Ishikawa (cell line): ENCODE measurements at regions not wholly inside any gene's neighbourhood (a gene's known extent, or its start where the extent isn't known, plus 50 kb on each side); places are given as distances from the start of the nearest gene placed in this dataset.

ENCODE experiments used
- CEBPB ChIP-seq: IDR thresholded peaks from 2 replicates; pipeline ENCODE4 v1.6.1; 2012
- CREB1 ChIP-seq: IDR thresholded peaks from 2 replicates; pipeline ENCODE4 v1.6.1; 2012; ENCODE audit warnings: low read depth
- EGR1 ChIP-seq: IDR thresholded peaks from 2 replicates; pipeline ENCODE4 v1.6.1; 2012
- EP300 ChIP-seq: IDR thresholded peaks from 2 replicates; pipeline ENCODE4 v1.6.1; 2012; ENCODE audit warnings: borderline replicate concordance
- FOXM1 ChIP-seq: IDR thresholded peaks from 2 replicates; pipeline ENCODE4 v1.6.1; 2012; ENCODE audit warnings: low read depth, borderline replicate concordance
- MAX ChIP-seq: IDR thresholded peaks from 2 replicates; pipeline ENCODE4 v1.6.1; 2012
- NFIC ChIP-seq: IDR thresholded peaks from 2 replicates; pipeline ENCODE4 v1.6.1; 2012
- RAD21 ChIP-seq: IDR thresholded peaks from 2 replicates; pipeline ENCODE4 v1.6.1; 2012; ENCODE audit warnings: low read depth
- REST ChIP-seq: IDR thresholded peaks from 2 replicates; pipeline ENCODE4 v1.6.1; 2012; ENCODE audit warnings: low read depth, mild to moderate bottlenecking
- TAF1 ChIP-seq: IDR thresholded peaks from 2 replicates; pipeline ENCODE4 v1.6.1; 2012; ENCODE audit warnings: low read depth, mild to moderate bottlenecking
- TCF12 ChIP-seq: IDR thresholded peaks from 2 replicates; pipeline ENCODE4 v1.6.1; 2012; ENCODE audit warnings: low read depth
- TEAD4 ChIP-seq: IDR thresholded peaks from 2 replicates; pipeline ENCODE4 v1.6.1; 2012
- USF1 ChIP-seq: IDR thresholded peaks from 2 replicates; pipeline ENCODE4 v1.6.1; 2012
- YY1 ChIP-seq: IDR thresholded peaks from 2 replicates; pipeline ENCODE4 v1.6.1; 2012; ENCODE audit warnings: low read depth
- ZBTB7A ChIP-seq: IDR thresholded peaks from 2 replicates; pipeline ENCODE4 v1.6.1; 2012; ENCODE audit warnings: low read depth

- no peak for TF ChIP-seq EGR1
- no peak for TF ChIP-seq TAF1
- no peak for TF ChIP-seq ZBTB7A
- TF ChIP-seq EP300: no peak
- TF ChIP-seq MAX: no peak
- no peak for TF ChIP-seq USF1
- TF ChIP-seq TEAD4: no peak
- no peak for TF ChIP-seq CEBPB
- TF ChIP-seq TCF12: no peak
- no peak for TF ChIP-seq YY1
- TF ChIP-seq NFIC: no peak
- TF ChIP-seq CREB1: no peak
Observed at GRCh38 chr4:8779490-8779932, 92.1 kb downstream of the HMX1 start.

GRCh38 chr4:8778760-8779159 is 92.9 kb downstream of the HMX1 start:
- TF ChIP-seq YY1 (no peak), NFIC (no peak), REST (no peak), ZBTB7A (no peak), USF1 (no peak), CEBPB (no peak), FOXM1 (no peak), TEAD4 (no peak), TCF12 (no peak), EGR1 (no peak), TAF1 (no peak)

DNA sequence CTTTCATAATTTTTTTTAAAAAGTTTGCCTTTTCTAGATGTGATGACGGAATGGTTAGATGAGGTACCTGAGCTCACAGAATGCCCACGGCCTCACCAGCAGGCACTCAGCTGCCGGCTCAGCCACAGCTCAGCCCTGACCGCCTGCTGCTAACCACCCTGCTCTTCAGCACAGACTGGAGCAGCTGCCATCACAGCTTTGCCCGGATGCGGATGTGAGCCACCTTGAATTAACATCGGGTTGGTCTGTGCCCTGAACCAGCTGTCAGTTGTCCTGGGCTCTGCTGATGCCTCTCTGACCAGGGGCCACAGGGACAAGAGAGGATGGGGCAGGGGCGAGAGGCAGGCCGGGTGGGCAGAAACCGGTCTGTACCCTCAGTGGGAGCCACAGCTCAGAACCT is 93.3 kb downstream of the HMX1 start:
- TF ChIP-seq CEBPB (no peak), NFIC (no peak), TCF12 (no peak), ZBTB7A (no peak), YY1 (no peak), REST (no peak), FOXM1 (no peak), USF1 (no peak), CREB1 (no peak), EGR1 (no peak), EP300 (no peak), TAF1 (no peak), RAD21 (no peak), TEAD4 (no peak), MAX (no peak)

DNA sequence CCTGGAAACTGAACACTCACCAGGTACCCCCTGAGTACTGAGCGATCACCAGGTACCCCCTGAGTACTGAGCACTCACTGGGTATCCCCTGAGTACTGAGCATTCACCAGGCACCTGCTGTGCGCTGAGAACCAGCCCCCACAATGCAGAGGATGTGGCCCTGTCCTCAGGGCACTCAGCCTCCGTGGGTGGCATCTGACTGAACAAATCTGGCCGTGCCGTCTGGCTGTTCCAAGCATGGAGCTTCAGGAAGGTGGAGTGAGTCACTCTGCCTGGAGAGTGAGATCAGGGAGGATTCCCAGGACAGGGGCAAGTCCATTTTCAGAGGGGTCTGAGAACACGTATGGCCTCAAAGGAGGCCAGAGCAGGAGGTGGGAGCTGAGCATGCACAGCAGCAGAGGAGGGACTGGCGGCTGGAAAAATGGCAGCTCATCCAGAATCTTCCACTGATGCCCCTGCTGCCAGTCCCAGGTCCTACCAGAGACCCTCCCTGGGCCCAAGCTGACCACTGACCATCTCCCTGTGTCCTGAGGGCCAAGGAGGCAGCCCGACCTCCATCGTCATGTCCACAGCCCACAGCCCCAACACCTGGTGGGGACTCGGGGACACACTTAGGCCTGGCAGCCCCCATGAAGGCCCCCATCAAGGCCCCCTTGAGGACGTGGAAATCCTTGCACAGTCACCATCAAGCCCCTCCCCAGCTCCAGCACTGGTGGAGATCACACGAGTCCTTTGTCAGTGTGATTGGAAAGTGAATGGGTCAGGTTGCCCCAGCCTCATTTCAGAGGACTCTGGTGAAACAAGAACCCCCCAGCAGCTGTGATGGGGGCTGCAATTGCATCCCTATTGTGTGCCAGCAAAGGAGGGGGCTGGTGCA is 94.1 kb downstream of the HMX1 start:
- TF ChIP-seq EGR1: no peak

- no peak for TF ChIP-seq TAF1
- TF ChIP-seq ZBTB7A: no peak
- no peak for TF ChIP-seq EP300
- TF ChIP-seq CEBPB: no peak
Observed at GRCh38 chr4:8776366-8776765, 95.3 kb downstream of the HMX1 start.

DNA sequence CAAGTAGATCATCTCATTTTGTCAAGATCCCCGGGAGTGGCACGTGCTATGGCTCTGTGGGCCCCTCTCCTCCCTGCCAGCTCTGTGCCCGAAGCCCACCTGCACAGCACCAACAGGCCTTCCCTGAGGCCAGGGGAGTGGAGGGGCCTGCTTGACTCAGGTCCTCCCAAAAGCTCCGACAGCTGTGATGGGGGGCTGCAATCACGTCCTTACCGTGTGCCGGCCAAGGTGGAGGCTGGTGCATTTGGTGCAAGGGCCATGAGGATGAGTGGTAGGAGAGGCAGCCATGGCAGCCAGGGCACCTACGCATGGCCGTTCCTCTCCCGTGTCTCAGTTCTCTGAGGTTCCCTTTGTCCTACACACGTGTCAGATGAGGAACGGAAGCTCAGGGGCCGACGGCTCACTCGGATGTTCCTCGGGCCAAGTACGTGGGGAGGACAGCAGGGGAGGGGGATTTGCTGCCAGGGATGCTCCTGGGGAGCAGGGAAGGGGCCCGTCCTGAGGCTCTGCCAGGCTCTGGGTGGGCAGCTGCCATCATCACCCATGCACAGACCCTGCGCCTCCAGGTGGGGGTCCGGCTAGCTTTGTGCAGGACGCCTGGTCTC is 95.8 kb downstream of the HMX1 start:
- TF ChIP-seq FOXM1 (no peak), MAX (no peak), YY1 (no peak), ZBTB7A (no peak), TCF12 (no peak), EP300 (no peak), CEBPB (no peak), CREB1 (no peak), USF1 (no peak), RAD21 (no peak)
